Suprapubic skin (tissue), 4 donors: ENCODE measurements at regions not wholly inside any gene's neighbourhood (a gene's known extent, or its start where the extent isn't known, plus 50 kb on each side); places are given as distances from the start of the nearest gene placed in this dataset.

ENCODE experiments used
- DNase-seq, 2 donors: peaks; one replicate each; pipeline ENCODE4 v3.0.0-alpha.2; 2019; ENCODE audit warnings: low spot score in 2 of 2
- H3K27ac ChIP-seq: fragments of 200-600 bp; sonication (generic); one replicate; pipeline ENCODE4 v1.5.1; 2019
- H3K27me3 ChIP-seq: fragments of 200-600 bp; sonication (generic); one replicate; pipeline ENCODE4 v1.5.1; 2019
- H3K36me3 ChIP-seq: fragments of 200-600 bp; sonication (generic); one replicate; pipeline ENCODE4 v1.5.1; 2019
- H3K4me1 ChIP-seq: fragments of 200-600 bp; sonication (generic); one replicate; pipeline ENCODE4 v1.5.1; 2019
- H3K4me3 ChIP-seq: fragments of 200-600 bp; sonication (generic); one replicate; pipeline ENCODE4 v1.5.1; 2019; ENCODE audit warnings: mild to moderate bottlenecking
- H3K9me3 ChIP-seq: fragments of 200-600 bp; sonication (generic); one replicate; pipeline ENCODE4 v1.5.1; 2019
- EP300 ChIP-seq: sonication (generic); formaldehyde crosslinking; IDR thresholded peaks from one replicate; pipeline ENCODE4 v1.6.1; 2017; ENCODE audit warnings: antibody characterized with exemption
- POLR2A ChIP-seq, 2 donors: fragments of 450-650 bp; IDR thresholded peaks; one replicate each; pipeline ENCODE4 v1.6.1; 2017; ENCODE audit warnings: antibody characterized with exemption in 2 of 2, mild to moderate bottlenecking in 2 of 2, moderate library complexity in 2 of 2
- POLR2AphosphoS5 ChIP-seq, 3 donors: sonication (generic); formaldehyde crosslinking; IDR thresholded peaks; one replicate each; pipeline ENCODE4 v1.6.1; 2017; ENCODE audit warnings: antibody characterized with exemption in 3 of 3
- WGBS: methylation state at CpG from one replicate; pipeline ENCODE4 v1.1.5; 2018; 5-methylcytosine and 5-hydroxymethylcytosine counted together
- TF ChIP-seq, protein P1 (sequence below), 2 donors: fragments of 200-600 bp in 1 of 2; fragments of 450-650 bp in 1 of 2; sonication (generic) in 1 of 2; IDR thresholded peaks; one replicate each; pipeline ENCODE4 v1.5.1; 2016 to 2019; ENCODE audit warnings: antibody characterized with exemption in 2 of 2, mild to moderate bottlenecking in 1 of 2, moderate library complexity in 1 of 2

GRCh38 chr3:103167850-103168249 is 733.0 kb downstream of the ZPLD1 start:
- Histone ChIP-seq H3K9me3 (no peaks in the 10 kb centered on the region), H3K27me3 (no peaks in the 10 kb centered on the region), H3K27ac (no peak overlapping the region), H3K4me3 (no peak overlapping the region), H3K36me3 (no peaks in the 10 kb centered on the region), H3K4me1 (no peaks in the 10 kb centered on the region)
- DNase-seq: no peak
- TF ChIP-seq, protein P1, sequence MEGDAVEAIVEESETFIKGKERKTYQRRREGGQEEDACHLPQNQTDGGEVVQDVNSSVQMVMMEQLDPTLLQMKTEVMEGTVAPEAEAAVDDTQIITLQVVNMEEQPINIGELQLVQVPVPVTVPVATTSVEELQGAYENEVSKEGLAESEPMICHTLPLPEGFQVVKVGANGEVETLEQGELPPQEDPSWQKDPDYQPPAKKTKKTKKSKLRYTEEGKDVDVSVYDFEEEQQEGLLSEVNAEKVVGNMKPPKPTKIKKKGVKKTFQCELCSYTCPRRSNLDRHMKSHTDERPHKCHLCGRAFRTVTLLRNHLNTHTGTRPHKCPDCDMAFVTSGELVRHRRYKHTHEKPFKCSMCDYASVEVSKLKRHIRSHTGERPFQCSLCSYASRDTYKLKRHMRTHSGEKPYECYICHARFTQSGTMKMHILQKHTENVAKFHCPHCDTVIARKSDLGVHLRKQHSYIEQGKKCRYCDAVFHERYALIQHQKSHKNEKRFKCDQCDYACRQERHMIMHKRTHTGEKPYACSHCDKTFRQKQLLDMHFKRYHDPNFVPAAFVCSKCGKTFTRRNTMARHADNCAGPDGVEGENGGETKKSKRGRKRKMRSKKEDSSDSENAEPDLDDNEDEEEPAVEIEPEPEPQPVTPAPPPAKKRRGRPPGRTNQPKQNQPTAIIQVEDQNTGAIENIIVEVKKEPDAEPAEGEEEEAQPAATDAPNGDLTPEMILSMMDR (IDR thresholded peaks at IDR 0.05): no peak
- TF ChIP-seq POLR2AphosphoS5 (IDR thresholded peaks at IDR 0.05) (no peak), EP300 (no peak), POLR2A (IDR thresholded peaks at IDR 0.05) (no peak)
- WGBS: 87% methylated on average over 6 of the region's 6 CpGs

DNA sequence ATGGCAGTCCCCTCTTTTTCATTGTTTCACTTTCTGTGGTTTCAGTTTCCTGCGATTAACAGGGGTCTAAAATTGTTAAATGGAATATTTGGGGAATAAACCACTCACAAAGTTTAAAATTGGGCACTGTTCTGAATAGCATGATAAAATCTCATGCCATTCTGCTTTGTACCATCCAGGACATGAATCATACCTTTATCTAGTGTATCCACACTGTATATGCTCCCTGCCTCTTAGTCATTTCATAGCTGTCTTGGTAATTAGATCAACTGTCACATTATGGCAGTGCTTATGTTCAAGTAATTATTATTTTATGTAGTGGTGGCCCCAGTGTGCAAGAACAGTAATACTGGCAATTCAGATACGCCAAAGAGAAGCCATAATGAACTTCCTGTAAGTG is 734.5 kb downstream of the ZPLD1 start:
- H3K27ac ChIP-seq: no peak overlapping the region
- 81% methylated on average over 2 of the region's 2 CpGs for WGBS
- H3K4me1 ChIP-seq: no peaks in the 10 kb centered on the region
- H3K9me3 ChIP-seq: no peaks in the 10 kb centered on the region
- H3K36me3 ChIP-seq: no peaks in the 10 kb centered on the region
- TF ChIP-seq POLR2A (IDR thresholded peaks at IDR 0.05): no peak
- TF ChIP-seq POLR2AphosphoS5 (IDR thresholded peaks at IDR 0.05): no peak
- no peak for TF ChIP-seq EP300
- TF ChIP-seq, protein P1 (IDR thresholded peaks at IDR 0.05): no peak
- DNase-seq: no peak
- H3K27me3 ChIP-seq: no peaks in the 10 kb centered on the region
- no peak overlapping the region for H3K4me3 ChIP-seq

DNA sequence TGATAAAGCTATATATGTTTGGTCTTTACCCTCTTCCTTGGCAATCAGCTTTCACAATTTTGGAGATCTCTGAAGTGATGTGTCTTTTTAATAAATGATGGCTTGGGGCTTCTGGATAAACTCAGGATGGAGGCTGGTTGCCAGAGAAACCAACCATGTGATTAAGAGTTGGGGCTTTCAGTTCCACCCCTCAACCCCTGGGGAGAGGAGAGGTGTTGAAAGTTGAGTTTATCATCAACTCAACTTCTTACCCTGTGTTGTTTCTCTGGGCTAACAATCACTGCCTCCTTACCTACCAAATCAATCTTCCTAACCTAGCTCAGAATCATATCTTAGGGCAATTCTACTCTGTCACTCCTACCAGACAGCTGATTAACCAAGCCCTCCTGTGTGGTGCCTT is 735.8 kb downstream of the ZPLD1 start:
- no peaks in the 10 kb centered on the region for H3K4me1 ChIP-seq
- TF ChIP-seq, protein P1 (IDR thresholded peaks at IDR 0.05): no peak
- TF ChIP-seq POLR2A (IDR thresholded peaks at IDR 0.05): no peak
- no peak for TF ChIP-seq EP300
- no peak for TF ChIP-seq POLR2AphosphoS5 (IDR thresholded peaks at IDR 0.05)
- H3K27ac ChIP-seq: no peak overlapping the region
- no peaks in the 10 kb centered on the region for H3K27me3 ChIP-seq
- no peaks in the 10 kb centered on the region for H3K36me3 ChIP-seq
- no peaks in the 10 kb centered on the region for H3K9me3 ChIP-seq
- DNase-seq: no peak
- no peak overlapping the region for H3K4me3 ChIP-seq

DNA sequence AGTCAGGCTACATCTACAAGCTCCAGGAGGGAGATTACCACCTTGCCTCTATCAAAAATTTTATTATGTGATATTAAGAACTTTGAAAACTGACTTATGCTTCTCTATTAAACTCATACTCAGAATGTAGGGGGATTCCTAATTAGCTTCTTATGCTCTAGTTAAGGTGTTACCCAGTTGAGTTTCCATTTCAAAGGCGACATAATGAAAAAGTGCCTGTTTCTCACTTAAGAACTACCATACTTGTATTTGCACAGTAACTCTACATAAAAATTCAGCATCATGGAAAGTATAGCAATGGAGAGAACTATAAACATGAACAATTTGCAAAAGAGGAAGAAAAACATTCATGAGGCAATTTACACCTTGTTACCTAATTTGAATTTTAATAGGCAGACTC is 739.1 kb downstream of the ZPLD1 start:
- Histone ChIP-seq H3K4me3 (no peak overlapping the region), H3K27me3 (no peaks in the 10 kb centered on the region), H3K9me3 (no peaks in the 10 kb centered on the region), H3K36me3 (no peaks in the 10 kb centered on the region), H3K27ac (no peak overlapping the region), H3K4me1 (no peaks in the 10 kb centered on the region)
- TF ChIP-seq, protein P1 (IDR thresholded peaks at IDR 0.05): no peak
- TF ChIP-seq EP300 (no peak), POLR2AphosphoS5 (IDR thresholded peaks at IDR 0.05) (no peak), POLR2A (IDR thresholded peaks at IDR 0.05) (no peak)
- no peak for DNase-seq
- 97% methylated on average over 1 of the region's 1 CpG for WGBS

DNA sequence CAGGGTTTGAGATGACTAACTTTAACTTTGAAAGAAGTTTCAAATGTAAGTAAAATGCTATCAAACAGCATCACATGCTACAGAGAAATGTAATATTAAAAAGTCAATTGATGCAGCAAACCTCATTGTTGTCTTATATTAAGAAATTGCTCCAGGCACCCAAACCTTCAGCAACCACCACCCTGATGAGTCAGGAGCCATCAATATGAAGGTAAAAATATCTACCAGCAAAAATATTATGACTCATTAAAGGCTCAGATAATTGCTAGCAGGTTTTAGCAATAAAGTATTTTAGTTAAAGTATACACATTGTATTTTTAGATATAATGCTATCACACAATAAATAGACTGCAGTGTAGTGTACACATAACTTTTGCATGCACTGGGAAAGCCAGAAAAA is 746.3 kb downstream of the ZPLD1 start:
- no peaks in the 10 kb centered on the region for H3K27me3 ChIP-seq
- DNase-seq: no peak
- H3K27ac ChIP-seq: no peak overlapping the region
- H3K4me3 ChIP-seq: no peak overlapping the region
- no peaks in the 10 kb centered on the region for H3K4me1 ChIP-seq
- TF ChIP-seq POLR2A (IDR thresholded peaks at IDR 0.05): no peak
- TF ChIP-seq EP300: no peak
- TF ChIP-seq, protein P1 (IDR thresholded peaks at IDR 0.05): no peak
- no peak for TF ChIP-seq POLR2AphosphoS5 (IDR thresholded peaks at IDR 0.05)
- no peaks in the 10 kb centered on the region for H3K36me3 ChIP-seq
- no peaks in the 10 kb centered on the region for H3K9me3 ChIP-seq
